ENCODE measurements at regions not wholly inside any gene's neighbourhood (a gene's known extent, or its start where the extent isn't known, plus 50 kb on each side); places are given as distances from the start of the nearest gene placed in this dataset.
"Not testable (repeated sequence)": the region's sequence is repeated elsewhere in the genome, so short reads cannot be mapped to it uniquely, and the experiment has no call there.

DNA sequence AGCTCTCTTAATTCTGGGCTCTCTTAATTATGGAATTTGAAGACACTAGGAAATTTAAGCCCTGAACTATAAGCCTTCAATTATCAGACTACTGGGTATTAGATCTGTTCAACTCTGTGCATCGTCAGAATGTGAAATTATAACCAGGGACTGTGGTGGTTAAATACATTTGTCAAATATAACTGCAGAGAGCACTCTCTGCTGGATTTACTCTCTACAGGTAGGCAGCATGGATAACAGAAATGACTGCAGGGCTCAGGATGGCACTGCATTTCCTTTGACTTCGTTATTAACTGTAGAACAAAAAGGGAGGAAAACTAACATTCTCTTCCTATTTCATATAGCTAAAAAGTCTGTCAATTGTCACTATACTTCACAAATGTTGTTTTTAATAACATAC, 310.1 kb upstream of the RASGEF1B start:
- no peak for DNase-seq (ENCODE audit: low read depth)

DNA sequence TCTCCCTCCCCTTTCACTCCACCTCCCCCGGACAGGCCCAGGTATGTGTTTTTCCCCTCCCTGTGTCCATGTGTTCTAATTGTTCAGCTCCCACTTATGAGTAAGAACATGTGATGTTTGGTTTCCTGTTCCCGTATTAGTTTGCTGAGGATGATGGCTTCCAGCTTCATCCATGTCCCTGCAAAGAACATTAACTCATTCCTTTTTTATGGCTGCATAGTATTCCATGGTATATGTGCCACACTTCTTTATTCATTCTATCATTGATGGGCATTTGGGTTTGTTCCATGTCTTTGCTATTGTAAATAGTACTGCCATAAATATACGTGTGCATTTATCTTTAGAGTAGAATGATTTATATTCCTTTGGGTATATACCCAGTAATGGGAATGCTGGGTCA, 306.0 kb upstream of the RASGEF1B start:
- DNase-seq (ENCODE audit: low read depth) = not testable (repeated sequence)

DNA sequence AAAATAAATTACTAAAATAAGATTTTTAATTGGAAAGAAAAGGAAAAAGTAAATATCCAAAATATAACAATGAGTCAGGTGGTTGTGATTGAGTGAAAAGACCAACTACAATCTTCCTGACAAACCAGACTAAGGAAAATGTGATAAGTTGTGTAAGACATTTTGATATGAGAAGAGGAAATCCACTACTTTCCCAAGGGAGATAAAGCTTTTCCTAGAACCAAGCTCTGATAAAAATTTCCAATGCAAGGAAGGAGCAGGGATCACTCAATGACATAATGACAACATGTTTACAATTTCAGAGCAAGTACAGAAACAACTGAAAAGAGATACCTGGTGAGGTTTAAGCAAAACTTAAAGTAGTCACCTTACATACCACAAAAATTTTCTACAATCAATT, 305.1 kb upstream of the RASGEF1B start:
- DNase-seq (ENCODE audit: low read depth) = no peak

DNA sequence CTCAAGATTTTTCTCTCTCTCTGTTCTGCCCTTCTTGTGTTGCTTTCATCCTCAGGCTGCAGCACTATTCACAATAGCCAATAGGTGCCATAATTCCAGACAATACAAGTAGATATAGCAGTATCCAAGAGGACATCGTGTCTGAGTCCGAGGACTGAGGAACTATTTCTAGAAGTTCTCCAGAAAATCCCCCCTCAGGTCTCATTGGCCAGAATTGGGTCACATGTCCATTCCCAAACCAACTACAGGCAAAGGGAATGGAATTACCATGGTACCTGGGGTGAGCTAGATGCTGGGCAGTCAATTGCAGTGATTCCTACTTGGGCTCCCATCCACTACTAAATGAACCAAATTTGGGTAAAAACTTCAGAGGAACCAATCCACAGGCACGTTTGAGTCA, 301.9 kb upstream of the RASGEF1B start:
- DNase-seq (ENCODE audit: low read depth) = no peak

DNA sequence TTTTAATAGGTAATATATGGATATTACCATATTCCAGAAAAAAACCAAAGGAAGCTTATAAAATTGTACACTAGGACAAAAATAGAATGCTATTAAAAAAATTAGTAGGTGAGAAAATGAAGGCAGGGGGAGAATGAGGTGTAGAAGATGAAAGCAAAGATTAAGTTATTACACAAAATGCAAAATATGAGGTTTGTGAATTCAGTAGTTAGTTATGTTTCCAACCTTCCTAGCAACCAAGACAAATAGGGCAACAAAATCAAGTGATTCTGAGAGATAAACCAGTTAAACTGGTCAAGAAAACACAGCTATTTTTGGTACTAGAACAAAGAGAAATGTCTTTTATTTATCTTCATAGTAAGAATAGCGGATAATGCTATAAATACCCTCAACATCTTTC, 300.0 kb upstream of the RASGEF1B start:
- DNase-seq (ENCODE audit: low read depth) = no peak

DNA sequence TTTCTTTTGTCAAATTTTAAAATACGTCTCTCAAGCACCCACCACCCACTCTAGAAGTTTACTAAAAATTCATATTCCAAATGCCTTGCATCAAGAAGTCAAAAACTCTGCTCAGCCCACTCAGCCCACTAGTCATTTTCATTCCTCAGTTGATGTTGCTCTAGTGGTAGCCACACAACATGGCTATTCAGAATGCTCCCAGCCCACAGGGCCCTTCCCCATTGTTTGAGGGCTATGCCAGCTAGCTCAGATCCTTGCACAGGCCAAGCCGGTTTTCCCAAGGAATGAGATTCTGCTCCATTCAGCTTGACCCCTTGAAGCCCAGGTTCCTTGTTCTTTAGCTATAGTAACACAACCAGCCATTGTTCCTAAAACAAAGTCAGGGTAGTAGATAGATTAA, 297.5 kb upstream of the RASGEF1B start:
- DNase-seq (ENCODE audit: low read depth) = no peak

DNA sequence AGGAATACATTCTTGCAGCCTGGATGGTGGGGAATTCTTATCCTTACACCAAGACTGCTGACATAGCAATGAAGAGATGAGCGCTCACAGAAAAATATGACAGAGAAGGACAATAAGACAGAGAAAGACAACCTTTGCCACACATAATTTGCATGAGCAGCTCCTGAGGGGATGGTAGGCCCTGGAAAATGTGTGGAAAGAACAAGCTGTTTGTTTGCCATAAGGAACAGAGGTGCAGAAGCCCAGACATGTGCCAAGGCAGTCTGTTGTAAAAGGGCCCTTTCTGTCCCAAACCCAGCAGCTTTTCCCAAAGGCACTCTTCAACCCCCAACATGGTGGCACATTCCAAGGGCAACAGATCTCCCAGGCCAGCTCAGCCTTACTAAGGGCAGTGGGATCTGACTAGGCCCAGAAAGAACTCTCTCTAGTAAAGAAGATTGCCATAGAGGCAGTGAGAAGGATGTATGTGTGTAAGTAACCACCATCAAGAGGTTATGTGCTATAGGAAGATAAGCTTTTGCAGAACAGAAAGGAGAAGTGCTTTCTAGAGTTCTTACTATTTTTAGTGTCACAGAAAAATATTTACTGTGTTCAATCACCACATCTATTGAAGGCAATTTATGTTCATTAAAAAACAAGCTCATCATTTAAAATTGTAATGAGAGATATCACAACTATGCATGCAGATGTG, 287.0 kb upstream of the RASGEF1B start:
- DNase-seq (ENCODE audit: low read depth) = no peak

DNA sequence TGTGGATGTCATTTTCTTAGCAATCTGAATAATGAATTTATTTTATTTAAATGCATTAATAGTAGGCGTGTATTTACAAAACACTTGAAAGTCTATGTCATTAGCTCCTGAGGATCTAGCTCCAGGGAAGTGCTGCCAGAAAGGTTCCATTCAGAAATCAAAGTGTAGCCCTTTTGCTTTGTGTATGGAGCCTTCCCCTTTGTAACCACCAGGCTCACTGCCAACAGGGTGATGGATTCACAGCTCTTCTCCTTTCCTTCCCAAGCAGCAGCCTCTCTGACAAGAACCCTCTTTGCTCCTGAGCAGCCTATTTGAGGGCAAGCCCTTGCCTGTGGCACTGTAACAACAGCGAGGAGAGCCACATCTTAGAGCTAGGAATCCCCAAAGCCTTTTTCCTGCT, 286.0 kb upstream of the RASGEF1B start:
- peak; percentile 4 for DNase-seq (ENCODE audit: low read depth)

DNA sequence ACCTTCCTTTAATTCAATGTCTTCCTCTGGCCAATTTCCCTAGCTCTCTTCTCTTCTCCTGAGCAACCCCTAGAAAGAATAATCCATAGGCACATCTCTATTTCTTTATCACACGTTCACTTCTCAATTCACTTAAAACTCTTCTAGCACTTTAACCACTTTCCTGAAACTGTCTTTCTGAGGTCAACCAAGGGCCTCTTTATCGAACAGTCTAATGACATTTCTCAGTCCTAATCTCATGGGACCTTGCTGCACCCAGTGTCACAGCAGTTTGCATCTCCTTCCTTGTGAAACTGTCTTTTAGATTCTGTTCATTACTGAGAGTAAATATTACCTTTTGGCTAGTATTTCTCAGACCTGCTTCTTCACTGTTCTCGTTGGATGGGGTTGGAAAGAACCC, 285.3 kb upstream of the RASGEF1B start:
- DNase-seq (ENCODE audit: low read depth) = no peak

DNA sequence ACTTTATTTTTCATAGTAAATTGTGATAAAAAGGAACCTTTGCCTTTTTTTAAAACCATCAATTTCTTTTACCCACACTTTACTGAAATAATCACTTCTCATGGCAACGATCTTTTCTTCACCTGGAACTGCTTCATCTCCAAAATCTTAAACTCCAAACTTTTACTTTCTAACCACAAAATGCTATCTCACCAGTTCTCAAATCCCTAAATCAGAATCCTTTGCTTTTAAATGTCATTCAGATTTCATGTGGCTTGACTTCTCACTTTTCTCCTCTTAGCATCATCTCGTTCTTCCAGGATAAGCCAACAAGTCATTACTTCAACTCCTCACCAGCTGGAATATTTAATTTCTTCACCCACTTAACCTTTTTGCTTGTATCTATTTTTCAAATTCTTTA, 284.3 kb upstream of the RASGEF1B start:
- DNase-seq (ENCODE audit: low read depth) = no peak

DNA sequence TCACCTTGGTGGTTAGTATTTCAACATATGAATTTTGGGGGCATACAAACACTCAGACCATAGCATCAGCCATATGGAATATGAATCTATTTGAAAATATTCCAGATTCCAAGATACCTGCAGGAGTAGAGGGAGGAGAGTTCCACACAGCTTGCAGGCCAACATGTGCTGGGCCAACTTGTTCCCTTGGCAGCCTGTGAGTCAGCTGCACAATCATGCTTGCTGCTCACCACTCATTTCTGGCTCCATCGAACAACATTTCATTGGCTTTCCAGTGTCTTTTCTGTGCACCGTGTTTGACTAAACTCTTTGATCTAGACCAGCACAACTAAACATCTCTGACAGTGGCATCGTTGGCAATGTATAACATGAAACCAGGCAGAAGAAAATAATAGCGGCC, 282.5 kb upstream of the RASGEF1B start:
- peak; percentile 55 for DNase-seq (ENCODE audit: low read depth)

DNA sequence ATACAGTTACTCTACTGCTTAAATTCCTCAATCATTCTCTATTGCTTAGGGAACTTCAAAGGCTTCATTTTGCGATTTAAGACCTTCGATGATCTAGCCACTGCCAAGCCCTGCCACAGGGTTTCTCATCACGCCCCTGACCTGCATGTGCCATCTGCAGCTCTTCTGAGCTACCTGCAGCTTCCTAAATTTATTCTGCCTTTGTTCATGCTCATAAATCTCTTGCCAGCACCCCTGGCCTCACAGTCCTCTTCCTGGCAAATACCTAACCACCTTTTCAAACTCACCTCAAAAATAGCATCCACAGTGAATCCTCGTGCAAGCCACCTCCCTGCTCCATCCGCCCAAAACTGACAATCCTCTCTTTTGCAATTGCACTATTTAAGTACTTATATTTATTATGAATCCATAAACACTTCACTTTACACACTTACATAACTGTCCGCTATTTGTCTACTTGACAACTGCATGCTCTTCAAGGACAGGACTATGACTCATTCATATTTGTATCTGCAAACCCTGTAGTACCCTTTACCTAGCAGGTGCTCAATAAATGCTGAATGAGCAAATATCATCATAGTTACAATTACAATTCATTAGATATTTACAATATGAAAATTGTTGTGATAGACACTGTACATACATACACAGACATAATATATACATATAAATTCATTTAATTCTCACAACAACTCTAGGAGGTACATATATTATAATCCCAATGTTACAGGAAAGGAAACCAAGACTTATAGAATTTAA, 280.0 kb upstream of the RASGEF1B start:
- DNase-seq (ENCODE audit: low read depth) = no peak

DNA sequence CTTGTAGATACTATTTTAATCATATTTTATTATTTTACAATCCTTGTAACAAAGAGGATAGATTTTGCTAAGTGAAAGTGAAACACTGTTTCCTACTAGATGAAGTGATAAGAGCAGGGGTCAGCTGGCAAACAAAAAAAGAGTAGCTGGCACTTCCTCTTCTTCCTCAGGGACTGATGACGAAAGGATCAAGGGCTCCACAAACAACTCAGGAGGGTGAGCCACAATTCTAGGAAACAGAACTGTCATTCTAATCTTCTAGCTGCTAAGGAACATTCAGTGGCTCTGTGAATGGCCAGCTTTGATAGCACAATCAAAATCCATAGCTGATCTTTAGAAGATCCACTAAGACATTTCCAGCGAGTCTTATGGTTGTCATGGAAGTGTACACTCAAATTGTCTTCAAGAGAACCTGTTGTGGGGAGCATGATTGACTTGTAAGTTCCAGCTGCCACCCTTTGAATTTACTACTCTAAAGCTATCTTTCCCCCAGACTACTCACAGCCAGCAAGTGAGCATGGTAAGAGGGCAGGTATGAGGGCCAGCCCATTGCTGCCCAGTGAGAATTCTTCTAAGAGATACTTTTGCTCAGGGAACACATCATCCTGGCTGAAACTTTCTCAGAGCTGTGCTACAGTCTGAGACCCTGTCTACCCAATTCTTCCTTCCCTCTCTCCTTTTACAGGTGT, 275.7 kb upstream of the RASGEF1B start:
- DNase-seq (ENCODE audit: low read depth) = no peak

DNA sequence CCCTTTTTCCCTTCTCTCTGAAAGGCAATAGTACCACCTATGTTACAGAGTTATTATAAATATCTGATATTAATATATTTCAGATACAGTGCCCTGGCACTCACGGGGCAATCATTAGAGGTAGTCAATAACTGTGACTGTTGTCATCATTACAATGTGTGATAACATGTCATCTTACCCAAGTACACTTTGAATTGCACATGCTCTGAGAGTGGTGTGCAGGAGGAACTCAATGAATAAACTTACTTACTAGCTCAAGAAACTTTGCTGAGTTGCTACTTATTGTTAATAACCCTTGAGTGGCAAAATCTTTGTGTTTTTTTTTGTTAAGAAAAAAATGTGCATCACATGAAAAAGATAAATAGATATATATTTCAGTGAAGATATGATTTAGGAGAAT, 275.1 kb upstream of the RASGEF1B start:
- DNase-seq (ENCODE audit: low read depth) = no peak

DNA sequence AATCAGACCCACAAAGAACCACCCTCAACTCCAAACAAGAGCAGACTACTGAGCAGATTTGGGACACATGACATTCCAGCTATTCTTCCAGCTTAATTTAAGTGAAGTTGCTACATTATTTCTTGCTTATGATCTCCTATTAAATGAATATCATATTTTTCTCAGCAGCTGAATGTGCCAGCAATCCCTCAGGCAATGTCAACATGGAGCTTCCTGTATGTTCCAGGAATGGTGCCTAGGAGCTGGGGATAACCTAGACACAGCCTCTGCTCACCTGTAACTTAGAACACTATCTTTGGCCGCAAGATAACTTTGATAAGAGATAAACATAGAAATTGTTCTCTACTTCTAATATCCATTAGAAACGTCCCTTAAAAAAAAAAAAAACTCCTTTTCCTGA, 274.4 kb upstream of the RASGEF1B start:
- no peak for DNase-seq (ENCODE audit: low read depth)

DNA sequence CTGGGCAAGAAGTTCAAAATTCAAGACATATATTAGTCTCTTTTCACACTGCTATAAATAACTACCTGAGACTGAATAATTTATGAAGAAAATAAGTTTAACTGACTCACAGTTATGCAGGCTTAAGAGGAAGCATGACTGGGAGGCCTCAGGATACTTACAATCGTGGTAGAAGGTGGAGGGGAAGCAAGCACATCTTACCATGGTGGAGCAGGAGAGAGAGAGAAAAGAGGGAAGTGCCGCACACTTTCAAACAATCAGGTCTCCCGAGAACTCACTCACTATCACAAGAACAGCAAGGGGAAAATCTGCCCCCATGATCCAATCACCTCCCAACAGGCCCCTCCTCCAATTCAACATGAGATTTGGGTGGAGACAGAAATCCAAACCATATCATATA, 273.3 kb upstream of the RASGEF1B start:
- no peak for DNase-seq (ENCODE audit: low read depth)

DNA sequence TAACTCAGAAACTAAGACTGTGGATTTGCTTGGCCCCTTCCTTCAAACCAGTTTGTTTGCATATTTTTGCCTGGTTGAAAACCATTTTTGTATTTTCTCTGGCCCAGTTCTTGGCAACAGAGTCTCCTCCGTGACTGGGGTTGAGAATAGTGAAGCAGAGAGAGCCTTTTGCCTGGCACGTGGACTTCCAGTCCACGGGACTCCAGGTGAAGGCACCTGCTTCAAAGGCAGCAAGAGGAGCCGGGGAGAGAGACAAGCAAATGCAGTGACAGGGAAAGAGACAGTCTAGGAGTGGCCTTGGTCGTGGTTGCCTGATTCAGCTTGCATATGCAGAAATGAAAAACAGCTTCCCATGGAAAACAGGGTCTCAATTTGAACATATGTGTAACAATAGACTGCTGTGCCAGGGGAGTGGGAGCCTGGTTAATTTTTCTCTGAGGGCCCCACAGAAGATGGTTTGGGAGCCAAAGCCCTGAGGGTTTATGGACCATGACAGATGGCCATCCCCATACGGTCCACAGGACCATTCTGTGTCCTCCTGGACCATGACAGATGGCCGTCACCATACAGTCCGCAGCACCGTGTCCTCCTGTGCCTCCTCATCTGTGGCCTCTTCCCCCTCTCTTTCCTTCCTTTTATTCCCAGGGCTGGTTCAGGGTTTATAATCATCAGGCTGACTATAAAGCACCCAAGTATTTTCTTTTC, 272.2 kb upstream of the RASGEF1B start:
- DNase-seq (ENCODE audit: low read depth) = no peak

DNA sequence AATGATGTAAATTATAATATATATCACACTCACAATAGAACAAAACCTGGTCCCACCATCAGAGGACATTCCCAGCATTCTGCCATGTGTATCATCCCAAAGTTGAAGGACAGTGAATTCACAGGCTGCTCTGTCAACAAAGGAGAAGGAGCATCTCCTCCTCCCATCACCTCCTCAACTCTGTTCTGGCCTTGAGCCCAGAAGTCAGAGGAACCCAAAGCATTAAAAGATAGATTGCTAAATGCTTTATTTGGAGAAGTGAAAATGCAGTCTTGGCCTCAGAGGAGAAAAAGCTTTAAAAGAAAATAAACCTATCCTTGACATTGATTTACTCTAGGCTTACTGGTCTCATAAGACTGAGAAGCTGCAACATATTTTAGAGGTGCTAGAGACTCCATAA, 268.8 kb upstream of the RASGEF1B start:
- DNase-seq (ENCODE audit: low read depth) = no peak

DNA sequence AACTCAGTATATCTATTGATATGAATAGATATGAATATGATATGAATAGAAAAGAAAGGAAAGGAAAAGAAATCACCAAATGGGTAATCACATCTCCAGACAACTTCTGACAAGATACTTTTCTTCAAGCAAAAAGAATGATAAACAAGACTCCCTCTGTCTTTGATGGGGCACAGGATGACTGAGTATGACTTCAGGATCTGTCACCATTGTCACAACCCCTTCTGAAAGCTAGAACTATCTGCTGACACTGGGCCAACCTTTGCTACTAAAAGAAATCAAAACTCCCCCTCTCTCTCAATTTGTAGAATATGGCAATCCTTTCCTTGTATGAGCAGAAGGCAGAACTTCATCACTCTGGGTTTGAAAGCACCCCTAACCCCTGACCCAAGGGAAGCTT, 267.2 kb upstream of the RASGEF1B start:
- no peak for DNase-seq (ENCODE audit: low read depth)

DNA sequence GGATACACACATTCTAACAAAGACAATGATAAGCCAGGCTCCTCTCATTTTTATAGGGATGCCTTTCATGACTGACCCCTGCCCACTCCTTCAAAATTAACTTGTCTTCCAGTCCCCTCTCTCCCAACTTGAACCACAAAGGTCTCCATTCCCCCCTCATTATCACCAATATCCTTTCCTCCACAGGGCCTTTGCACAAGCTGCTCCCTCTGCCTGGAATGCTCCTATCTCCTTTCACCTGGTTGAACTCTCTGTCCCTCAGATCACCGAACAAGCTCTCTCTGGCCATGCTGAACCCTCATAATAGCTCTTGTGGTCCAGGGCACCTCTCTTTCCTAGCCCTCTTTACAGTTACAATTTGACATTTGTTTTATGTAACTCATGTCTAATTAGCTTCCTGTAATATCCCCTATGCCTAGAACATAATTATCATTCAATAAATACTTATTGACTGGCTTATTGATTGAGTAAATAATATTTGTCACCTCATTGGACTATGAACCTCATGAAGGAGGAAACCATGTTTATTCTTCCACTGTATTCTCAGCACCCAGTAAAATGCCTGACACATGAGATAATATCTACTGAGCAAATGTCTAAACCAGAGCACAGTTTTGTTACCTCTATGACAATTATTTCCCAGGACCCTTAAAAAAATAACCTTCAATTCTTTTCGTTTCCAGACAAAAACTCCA, 266.3 kb upstream of the RASGEF1B start:
- DNase-seq (ENCODE audit: low read depth) = no peak

DNA sequence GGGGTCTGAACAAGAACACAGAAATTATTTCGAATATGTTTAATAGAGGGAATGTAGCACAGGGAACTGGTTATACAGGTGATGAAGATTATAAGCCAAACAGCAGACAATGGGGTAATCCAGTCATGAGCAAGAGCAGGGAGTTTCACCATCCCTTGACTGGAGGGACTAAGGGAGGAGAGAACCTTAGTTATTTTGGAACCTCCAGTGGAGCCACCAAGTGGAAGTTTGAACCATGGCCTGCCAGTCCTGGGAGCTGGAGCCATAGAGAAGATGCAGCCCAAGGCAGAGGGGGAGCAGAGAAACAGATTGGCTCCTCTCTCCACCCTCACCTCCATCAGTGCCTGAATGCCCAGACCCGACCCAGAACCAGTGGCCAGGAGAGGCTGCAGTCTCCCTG, 264.6 kb upstream of the RASGEF1B start:
- no peak for DNase-seq (ENCODE audit: low read depth)

DNA sequence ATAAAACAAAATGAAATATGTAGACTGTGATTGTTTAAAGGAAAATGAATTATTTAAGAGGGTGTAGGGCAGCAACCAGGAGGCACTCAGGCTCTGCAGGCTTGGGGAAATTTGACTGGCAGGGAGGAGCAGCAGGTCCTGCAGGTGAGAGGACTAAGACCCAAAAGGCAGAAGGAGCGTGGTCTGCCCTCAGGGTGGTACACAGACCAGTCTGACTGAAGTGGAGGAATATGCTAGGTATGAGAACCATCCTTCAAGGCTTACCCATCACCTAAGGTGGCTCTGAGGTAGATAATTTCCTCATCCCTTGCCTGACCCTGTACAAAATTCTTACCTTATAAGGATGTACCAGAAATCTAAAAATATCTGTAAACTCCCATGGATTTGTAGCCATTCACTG, 261.3 kb upstream of the RASGEF1B start:
- DNase-seq (ENCODE audit: low read depth) = no peak
